GM21515 (cell line): ENCODE measurements at regions not wholly inside any gene's neighbourhood (a gene's known extent, or its start where the extent isn't known, plus 50 kb on each side); places are given as distances from the start of the nearest gene placed in this dataset.

Source experiments
- ATAC-seq: cut with Tn5 transposase; IDR thresholded peaks from one replicate; pipeline ENCODE4 v1.9.1; 2021; ENCODE audit not compliant: unreplicated experiment

DNA sequence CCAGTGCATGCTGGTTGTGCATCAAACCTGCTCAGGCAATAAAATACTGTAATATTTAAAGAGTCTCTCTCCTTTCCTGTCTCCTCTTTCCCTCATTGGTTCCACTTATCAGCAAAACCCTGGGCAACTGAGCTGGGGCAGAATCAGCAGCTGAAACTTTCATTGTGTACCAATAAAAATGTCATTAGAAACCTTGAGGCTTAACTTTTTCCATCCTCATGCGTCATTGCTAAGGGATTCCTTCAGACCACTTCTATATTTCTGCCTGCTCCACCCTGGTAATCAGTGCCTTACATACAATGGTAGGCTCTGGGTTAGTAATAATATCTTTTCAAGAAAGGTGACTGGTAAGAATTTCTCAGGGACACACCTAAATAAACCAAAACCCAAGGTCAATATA is 880.3 kb downstream of the RPA4 start:
- no peak for ATAC-seq

DNA sequence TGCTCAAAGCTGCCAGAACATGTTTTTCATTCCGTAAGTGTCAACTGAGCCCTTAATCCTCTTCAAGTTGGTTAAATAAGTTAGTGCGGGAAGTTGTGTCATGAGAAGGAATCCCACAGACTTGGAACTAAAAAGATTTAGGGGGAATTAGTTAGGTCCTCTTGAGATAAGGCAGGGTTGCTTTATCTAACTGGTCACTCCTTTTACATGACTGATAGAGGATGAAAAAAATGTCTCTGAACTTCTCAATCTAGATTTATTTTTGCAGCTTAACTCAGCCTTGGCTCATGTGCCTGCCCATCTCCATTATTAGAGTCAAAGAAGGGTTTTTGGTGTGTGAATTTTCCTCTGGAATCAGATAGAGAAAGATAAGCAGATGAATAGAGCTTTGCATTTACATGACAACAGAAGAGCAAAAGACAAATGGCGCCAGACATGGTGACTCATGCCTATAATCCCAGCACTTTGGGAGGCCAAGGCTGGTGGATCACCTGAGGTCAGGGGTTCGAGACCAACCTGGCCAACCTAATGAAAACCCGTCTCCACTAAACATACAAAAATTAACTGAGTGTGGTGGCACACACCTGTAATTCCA is 882.9 kb downstream of the RPA4 start:
- ATAC-seq, result no peak

- ATAC-seq, result no peak
Observed at GRCh38 chrX:97787311-97787710, 903.6 kb downstream of the RPA4 start.

DNA sequence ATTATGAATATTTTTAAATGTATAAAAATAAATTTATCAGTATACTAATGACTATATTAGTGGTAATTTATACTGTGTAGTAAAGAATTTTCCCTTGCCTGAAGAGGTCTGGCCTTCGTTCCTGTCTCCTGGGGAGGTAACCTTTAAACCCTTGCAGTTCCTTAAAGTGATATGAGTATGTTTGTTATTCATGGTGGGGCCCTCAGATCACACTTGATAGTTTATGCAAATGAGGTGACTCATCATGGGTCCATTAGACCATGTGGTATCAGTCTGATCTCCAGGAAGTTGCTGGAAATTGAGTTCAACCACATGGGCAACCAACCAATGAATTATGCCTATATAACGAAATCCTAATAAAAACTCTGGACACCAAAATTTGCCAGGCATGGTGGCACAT is 904.1 kb downstream of the RPA4 start:
- no peak for ATAC-seq

DNA sequence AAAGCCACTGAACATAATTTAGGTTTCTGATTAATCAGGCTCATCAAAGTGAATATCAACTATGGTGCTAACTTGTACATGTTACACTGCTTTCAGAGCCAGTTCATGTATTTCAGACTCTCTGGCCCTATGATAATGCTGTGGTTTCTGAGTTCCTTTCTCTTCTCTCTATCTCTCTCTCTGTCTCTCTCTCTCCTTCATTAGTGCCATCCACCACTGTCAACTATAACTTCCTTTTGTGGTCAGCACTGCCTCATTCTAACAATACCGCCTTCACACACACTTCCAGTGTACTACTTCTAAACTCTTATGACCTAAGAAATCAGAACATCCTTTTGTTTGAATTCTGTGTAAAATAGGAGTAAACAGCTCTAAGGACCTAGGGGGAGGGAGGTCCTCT is 907.1 kb downstream of the RPA4 start:
- no peak for ATAC-seq

- no peak for ATAC-seq
Observed at GRCh38 chrX:97797076-97797475, 913.4 kb downstream of the RPA4 start.

GRCh38 chrX:97806238-97806637 is 922.5 kb downstream of the RPA4 start:
- no peak for ATAC-seq

DNA sequence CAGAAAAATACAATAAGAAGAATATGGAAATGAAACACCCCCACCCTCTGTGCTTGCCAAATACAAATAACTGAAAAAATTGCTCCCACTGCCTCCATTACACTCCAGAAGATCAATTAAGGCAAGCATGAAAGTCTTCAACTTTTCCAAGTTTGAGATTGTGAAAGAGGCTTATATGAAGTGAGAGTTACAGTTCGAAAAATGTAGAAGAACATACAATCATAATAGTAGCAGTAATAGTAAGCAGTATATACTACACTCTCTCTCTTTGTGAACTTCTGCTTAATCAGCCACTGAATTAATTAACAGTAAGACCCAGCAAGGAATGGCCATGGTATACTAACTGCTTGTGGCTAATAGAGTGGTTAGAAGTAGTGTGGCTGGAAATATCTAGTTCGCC is 923.2 kb downstream of the RPA4 start:
- ATAC-seq, result no peak

- ATAC-seq, result no peak
Observed at GRCh38 chrX:97820170-97820569, 936.5 kb downstream of the RPA4 start.

DNA sequence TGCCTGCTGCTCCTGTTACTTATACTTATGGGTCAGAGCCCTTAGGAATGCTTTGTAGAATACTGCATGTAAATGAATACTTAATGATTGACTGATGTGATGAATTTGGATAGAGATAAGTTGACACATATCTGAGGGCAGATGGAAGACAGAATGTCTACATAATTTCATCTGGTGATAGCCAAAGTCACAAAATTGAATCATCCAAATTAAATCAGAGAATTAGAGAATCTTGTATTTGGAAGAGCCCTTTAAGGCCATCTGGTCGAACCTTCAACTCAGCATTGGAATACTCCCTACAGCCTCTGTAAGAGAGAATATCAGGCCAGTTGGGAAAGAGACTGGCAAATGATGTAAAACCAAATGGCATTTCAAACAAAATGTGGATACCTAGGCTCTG is 944.8 kb downstream of the RPA4 start:
- ATAC-seq, result no peak

- ATAC-seq, result no peak
Observed at GRCh38 chrX:97835969-97836368, 952.3 kb downstream of the RPA4 start.

DNA sequence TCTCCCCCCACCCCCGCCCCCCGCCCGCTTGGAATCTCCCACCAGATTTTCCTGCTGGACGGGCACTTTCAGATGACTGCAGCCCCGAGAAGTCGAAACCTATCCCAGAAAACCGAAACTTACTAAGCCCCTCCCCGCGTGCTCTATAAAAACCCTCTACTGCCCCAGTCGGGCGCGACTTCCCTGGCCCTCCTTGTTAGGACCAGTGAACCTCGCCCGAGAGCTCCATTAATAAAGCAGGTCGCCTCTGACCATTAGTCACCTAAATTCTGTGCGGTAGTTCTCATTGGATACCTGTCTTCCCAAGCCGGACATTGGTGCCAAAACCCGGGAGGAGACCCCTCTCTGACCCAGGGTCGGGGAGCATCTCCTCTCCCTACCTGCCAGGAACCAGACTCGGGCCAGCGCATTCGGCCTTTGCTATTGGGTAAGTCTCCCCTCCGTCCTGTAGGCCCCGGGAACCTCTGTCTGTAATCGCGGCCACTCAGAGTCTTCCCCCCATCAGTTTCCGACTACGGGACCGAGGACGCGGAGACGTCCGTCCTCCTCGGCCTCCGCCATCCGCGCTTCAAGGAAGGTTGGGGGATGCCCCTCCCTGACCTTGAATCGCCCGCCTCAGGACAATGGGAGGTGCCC is 958.0 kb downstream of the RPA4 start:
- ATAC-seq, result no peak

- ATAC-seq, result no peak
Observed at GRCh38 chrX:97842468-97843199, 958.9 kb downstream of the RPA4 start.

DNA sequence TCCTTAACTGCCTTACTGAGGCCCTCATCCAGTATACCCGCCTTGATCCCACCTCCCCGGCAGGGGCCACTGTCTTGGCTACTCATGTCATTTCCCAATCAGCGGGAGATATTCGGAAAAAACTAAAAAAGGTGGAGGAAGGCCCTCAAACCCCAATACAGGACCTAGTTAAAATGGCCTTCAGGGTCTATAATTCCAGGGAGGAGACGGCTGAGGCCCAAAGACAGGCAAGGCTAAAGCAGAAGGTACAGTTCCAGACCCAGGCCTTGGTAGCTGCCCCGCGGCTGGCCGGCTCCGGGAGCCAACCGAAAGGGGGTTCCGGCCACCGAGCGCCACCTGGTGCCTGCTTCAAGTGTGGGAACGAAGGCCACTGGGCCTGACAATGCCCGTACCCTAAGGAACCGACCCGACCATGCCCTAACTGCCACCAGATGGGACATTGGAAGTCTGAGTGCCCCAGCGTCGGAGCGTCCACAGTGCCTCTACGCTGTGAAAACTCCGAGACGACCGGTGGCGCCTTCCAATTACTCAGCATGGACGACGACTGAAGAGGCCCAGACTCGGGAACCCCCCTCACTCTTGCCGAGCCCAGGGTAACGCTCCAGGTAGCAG is 959.6 kb downstream of the RPA4 start:
- ATAC-seq, result no peak

DNA sequence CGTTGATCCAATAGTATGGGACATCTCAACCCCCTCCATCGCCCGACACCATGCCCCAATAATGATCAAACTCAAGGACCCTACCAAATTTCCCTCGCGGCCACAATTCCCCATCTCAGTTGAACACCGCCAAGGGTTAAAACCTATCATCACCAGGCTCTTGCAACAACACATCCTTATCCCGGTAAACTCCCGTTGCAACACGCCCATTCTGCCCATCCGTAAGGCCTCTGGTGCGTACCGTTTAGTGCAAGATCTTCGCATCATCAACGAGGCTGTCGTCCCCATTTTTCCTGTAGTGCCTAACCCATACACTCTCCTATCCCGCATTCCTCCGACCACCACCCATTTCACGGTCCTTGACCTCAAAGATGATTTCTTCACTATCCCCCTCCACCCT is 960.5 kb downstream of the RPA4 start:
- ATAC-seq, result no peak

GRCh38 chrX:97844943-97845342 is 961.2 kb downstream of the RPA4 start:
- ATAC-seq, result no peak

GRCh38 chrX:97845451-97845850 is 961.7 kb downstream of the RPA4 start:
- no peak for ATAC-seq

- ATAC-seq, result no peak
Observed at GRCh38 chrX:97846228-97846627, 962.5 kb downstream of the RPA4 start.

DNA sequence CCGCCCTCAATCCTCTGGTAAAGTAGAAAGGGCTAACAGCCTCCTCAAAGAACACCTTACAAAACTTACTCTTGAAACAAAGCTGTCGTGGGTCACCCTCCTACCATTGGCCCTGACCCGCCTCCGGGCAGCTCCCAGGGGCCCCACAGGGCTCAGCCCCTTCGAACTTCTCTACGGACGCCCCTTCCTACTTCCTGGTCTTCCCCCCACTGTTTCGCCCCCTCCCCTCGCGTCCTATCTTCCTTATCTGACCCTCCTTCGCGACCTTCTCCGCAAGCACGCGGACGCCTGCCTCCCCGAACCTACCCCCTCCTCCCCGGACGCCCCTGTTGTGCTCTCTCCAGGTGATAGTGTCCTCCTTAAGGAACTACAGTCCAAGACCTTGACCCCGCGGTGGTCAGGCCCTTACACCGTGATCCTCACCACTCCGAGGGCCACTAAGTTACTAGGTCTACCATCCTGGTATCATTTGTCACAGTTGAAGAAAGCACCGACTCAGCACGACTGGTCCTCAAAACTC is 963.1 kb downstream of the RPA4 start:
- ATAC-seq, result no peak

DNA sequence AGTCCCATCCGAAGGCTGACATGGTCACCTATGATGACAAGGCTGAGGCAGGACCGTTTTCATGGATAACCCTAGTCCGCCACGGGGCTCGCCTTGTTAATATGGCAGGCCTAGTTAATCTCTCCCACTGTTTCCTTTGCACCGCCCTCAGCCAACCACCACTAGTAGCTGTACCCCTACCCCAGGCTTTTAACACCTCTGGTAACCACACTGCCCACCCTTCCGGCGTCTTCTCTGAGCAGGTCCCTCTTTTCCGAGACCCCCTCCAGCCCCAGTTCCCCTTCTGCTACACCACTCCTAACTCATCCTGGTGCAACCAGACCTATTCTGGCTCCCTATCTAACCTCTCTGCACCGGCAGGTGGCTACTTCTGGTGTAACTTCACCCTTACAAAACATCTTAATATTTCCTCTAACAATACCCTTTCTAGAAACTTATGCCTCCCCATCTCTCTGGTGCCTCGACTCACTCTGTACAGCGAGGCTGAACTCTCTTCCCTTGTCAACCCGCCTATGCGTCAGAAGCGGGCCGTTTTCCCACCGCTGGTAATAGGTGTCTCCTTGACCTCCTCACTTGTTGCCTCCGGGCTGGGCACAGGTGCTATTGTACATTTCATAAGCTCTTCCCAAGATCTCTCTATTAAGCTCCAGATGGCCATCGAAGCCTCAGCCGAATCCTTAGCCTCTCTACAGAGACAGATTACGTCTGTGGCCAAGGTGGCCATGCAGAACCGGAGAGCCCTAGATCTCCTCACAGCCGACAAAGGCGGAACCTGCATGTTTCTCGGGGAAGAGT is 964.4 kb downstream of the RPA4 start:
- ATAC-seq, result no peak

DNA sequence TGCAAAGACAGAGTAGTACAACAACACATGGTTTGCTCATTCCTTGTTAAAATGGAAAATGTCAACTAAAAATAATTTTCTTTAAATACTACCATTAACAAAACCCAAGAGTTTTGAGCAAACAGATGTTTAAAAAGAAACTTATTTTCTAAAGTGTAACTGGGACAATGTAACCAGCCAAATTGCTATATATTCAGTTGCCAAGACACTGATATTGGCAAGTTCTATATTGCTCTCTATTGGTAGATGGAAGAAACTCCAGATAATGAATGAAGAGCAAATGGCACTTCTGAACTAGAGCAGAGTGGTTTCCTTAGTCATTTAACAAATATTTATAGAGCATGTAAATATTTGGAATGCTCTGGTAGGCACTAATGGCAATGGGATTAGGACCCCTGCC is 966.2 kb downstream of the RPA4 start:
- no peak for ATAC-seq
